Activated CD4-positive, alpha-beta T cell treated with anti-CD3 and anti-CD28 coated beads for 48 hours (primary cell): ENCODE measurements at regions not wholly inside any gene's neighbourhood (a gene's known extent, or its start where the extent isn't known, plus 50 kb on each side); places are given as distances from the start of the nearest gene placed in this dataset.
"Not testable (repeated sequence)": the region's sequence is repeated elsewhere in the genome, so short reads cannot be mapped to it uniquely, and the experiment has no call there.

Experiments
- DNase-seq: peaks from one replicate; pipeline ENCODE4 v3.0.0-alpha.2; 2020

GRCh38 chr13:99765869-99766268 is 205.7 kb downstream of the ZIC5 start:
- no peak for DNase-seq

GRCh38 chr13:99760456-99760855 is 211.1 kb downstream of the ZIC5 start:
- no peak for DNase-seq

- DNase-seq, result no peak
Observed at GRCh38 chr13:99759163-99759552, 212.4 kb downstream of the ZIC5 start.

- DNase-seq, result no peak
Observed at GRCh38 chr13:99758460-99759162, 213.0 kb downstream of the ZIC5 start.

- no peak for DNase-seq
Observed at GRCh38 chr13:99757756-99758459, 213.7 kb downstream of the ZIC5 start.

- DNase-seq, result no peak
Observed at GRCh38 chr13:99756281-99756680, 215.3 kb downstream of the ZIC5 start.

- DNase-seq, result not testable (repeated sequence)
Observed at GRCh38 chr13:99754750-99755149, 216.8 kb downstream of the ZIC5 start.

GRCh38 chr13:99752373-99752772 is 219.2 kb downstream of the ZIC5 start:
- DNase-seq, result no peak

- no peak for DNase-seq
Observed at GRCh38 chr13:99751517-99752199, 219.9 kb downstream of the ZIC5 start.

GRCh38 chr13:99750951-99751350 is 220.6 kb downstream of the ZIC5 start:
- no peak for DNase-seq

- DNase-seq, result no peak
Observed at GRCh38 chr13:99749271-99750019, 222.1 kb downstream of the ZIC5 start.

GRCh38 chr13:99747403-99747710 is 224.2 kb downstream of the ZIC5 start:
- DNase-seq, result no peak

- no peak for DNase-seq
Observed at GRCh38 chr13:99746637-99747402, 224.7 kb downstream of the ZIC5 start.

GRCh38 chr13:99743094-99743493 is 228.5 kb downstream of the ZIC5 start:
- no peak for DNase-seq

- no peak for DNase-seq
Observed at GRCh38 chr13:99741960-99742359, 229.6 kb downstream of the ZIC5 start.

- DNase-seq, result no peak
Observed at GRCh38 chr13:99740251-99740979, 231.2 kb downstream of the ZIC5 start.

- DNase-seq, result no peak
Observed at GRCh38 chr13:99738626-99739025, 232.9 kb downstream of the ZIC5 start.

- no peak for DNase-seq
Observed at GRCh38 chr13:99737481-99738245, 233.9 kb downstream of the ZIC5 start.

- no peak for DNase-seq
Observed at GRCh38 chr13:99736541-99736940, 235.0 kb downstream of the ZIC5 start.

- no peak for DNase-seq
Observed at GRCh38 chr13:99734013-99734693, 232.9 kb downstream of the TM9SF2 start.

GRCh38 chr13:99733346-99733745 is 232.1 kb downstream of the TM9SF2 start:
- DNase-seq, result no peak
